GM19035 (cell line): ENCODE measurements at regions not wholly inside any gene's neighbourhood (a gene's known extent, or its start where the extent isn't known, plus 50 kb on each side); places are given as distances from the start of the nearest gene placed in this dataset.

Source experiments
- ATAC-seq: cut with Tn5 transposase; IDR thresholded peaks from one replicate; pipeline ENCODE4 v1.9.1; 2021; ENCODE audit not compliant: unreplicated experiment

DNA sequence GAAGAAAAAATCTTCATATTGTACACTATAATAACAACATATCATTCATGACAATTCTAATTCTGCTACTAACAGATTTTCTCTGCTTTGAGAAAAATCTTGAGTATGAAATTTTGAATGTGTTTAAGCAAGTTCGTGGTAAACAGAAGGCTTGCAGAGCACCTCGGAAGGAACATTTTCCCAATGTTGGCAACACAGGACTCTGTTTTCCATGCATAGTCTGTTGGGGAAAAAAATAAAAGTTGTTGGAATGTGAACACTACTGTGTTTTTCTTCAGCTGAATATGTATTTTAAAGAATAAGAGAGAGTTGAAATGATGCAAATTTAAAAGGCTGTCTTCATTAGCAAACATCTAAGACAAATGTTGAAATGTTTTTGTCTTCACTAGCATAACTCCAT lies 54.7 kb upstream of the ANXA10 start:
- ATAC-seq = no peak

DNA sequence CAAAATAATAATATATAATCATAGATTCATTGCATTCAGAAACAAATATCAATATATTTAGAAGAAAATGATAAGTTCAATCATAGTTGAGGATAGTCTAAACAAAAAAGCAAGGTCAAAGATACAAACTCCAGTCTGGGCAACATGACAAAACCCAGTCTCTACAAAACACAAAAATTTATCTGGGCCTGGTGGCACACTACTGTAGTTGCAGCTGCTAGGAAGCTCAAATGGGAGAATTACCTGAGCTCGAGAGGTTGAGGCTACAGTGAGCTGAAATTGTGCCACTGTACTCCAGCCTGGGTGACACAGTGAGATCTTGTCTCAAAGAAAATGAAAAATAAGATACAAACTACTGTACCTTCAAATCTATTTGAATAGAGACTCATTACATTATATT lies 52.7 kb upstream of the ANXA10 start:
- no peak for ATAC-seq
